ENCODE measurements at regions not wholly inside any gene's neighbourhood (a gene's known extent, or its start where the extent isn't known, plus 50 kb on each side); places are given as distances from the start of the nearest gene placed in this dataset.

GRCh38 chr1:98098473-98098872 lies 177.6 kb upstream of the DPYD start:
- TF ChIP-seq CTCF (IDR thresholded peaks at IDR 0.05; ENCODE audit: unreplicated experiment) = no peak
- Mint-ChIP-seq H3K27ac (ENCODE audit: unreplicated experiment) (no peak overlapping the region), H3K27me3 (ENCODE audit: unreplicated experiment) (peaks cover 1% of the 10 kb centered on the region), H3K36me3 (ENCODE audit: low read depth, unreplicated experiment) (no peaks in the 10 kb centered on the region), H3K4me1 (ENCODE audit: unreplicated experiment) (no peaks in the 10 kb centered on the region), H3K4me3 (ENCODE audit: unreplicated experiment) (no peak overlapping the region), H3K9me3 (ENCODE audit: unreplicated experiment) (no peaks in the 10 kb centered on the region)
- DNase-seq (ENCODE audit: low spot score) = no peak

- H3K27ac Mint-ChIP-seq (ENCODE audit: unreplicated experiment) = no peak overlapping the region
- no peak for DNase-seq (ENCODE audit: low spot score)
- no peaks in the 10 kb centered on the region for H3K36me3 Mint-ChIP-seq (ENCODE audit: low read depth, unreplicated experiment)
- H3K9me3 Mint-ChIP-seq (ENCODE audit: unreplicated experiment) = no peaks in the 10 kb centered on the region
- peaks cover 1% of the 10 kb centered on the region for H3K27me3 Mint-ChIP-seq (ENCODE audit: unreplicated experiment)
- H3K4me1 Mint-ChIP-seq (ENCODE audit: unreplicated experiment) = no peaks in the 10 kb centered on the region
- H3K4me3 Mint-ChIP-seq (ENCODE audit: unreplicated experiment) = no peak overlapping the region
- no peak for TF ChIP-seq CTCF (IDR thresholded peaks at IDR 0.05; ENCODE audit: unreplicated experiment)
Measured at GRCh38 chr1:98090351-98090750, 169.5 kb upstream of the DPYD start.

- Mint-ChIP-seq H3K4me1 (ENCODE audit: unreplicated experiment) (peaks cover 8% of the 10 kb centered on the region), H3K4me3 (ENCODE audit: unreplicated experiment) (no peak overlapping the region), H3K9me3 (ENCODE audit: unreplicated experiment) (no peaks in the 10 kb centered on the region), H3K27ac (ENCODE audit: unreplicated experiment) (no peak overlapping the region), H3K27me3 (ENCODE audit: unreplicated experiment) (no peaks in the 10 kb centered on the region), H3K36me3 (ENCODE audit: low read depth, unreplicated experiment) (no peaks in the 10 kb centered on the region)
- DNase-seq (ENCODE audit: low spot score) = no peak
- TF ChIP-seq CTCF (IDR thresholded peaks at IDR 0.05; ENCODE audit: unreplicated experiment) = no peak
Measured at GRCh38 chr1:98088381-98088780, 167.5 kb upstream of the DPYD start.

- H3K4me3 Mint-ChIP-seq (ENCODE audit: unreplicated experiment) = no peak overlapping the region
Measured at GRCh38 chr1:98086796-98087441, 166.1 kb upstream of the DPYD start.

More at GRCh38 chr1:98086796-98087441, 166.1 kb upstream of the DPYD start:
- DNase-seq (ENCODE audit: low spot score) = no peak
- Mint-ChIP-seq H3K27ac (ENCODE audit: unreplicated experiment) (no peak overlapping the region), H3K9me3 (ENCODE audit: unreplicated experiment) (no peaks in the 10 kb centered on the region), H3K36me3 (ENCODE audit: low read depth, unreplicated experiment) (no peaks in the 10 kb centered on the region), H3K27me3 (ENCODE audit: unreplicated experiment) (no peaks in the 10 kb centered on the region), H3K4me1 (ENCODE audit: unreplicated experiment) (peaks cover 8% of the 10 kb centered on the region)
- no peak for TF ChIP-seq CTCF (IDR thresholded peaks at IDR 0.05; ENCODE audit: unreplicated experiment)

Measured in endothelial cell (in vitro differentiated cells).